ENCODE measurements at regions not wholly inside any gene's neighbourhood (a gene's known extent, or its start where the extent isn't known, plus 50 kb on each side); places are given as distances from the start of the nearest gene placed in this dataset.

GRCh38 chr3:102346897-102347296 lies 87.9 kb upstream of the ZPLD1 start:
- no peak for TF ChIP-seq CTCF (IDR thresholded peaks at IDR 0.05 in 8 of 11, conservative IDR thresholded peaks at IDR 0.05 in 3 of 11)
- TF ChIP-seq POLR2AphosphoS5 (IDR thresholded peaks at IDR 0.05), result no peak
- TF ChIP-seq POLR2A (IDR thresholded peaks at IDR 0.05), result no peak

Data from spleen (tissue), 7 donors.